Neuron (in vitro differentiated cells): ENCODE measurements at regions not wholly inside any gene's neighbourhood (a gene's known extent, or its start where the extent isn't known, plus 50 kb on each side); places are given as distances from the start of the nearest gene placed in this dataset.

Source experiments
- H2AFZ ChIP-seq: one replicate; pipeline ENCODE4 v1.6.1; 2013; ENCODE audit warnings: low read depth, mild to moderate bottlenecking, inconsistent platforms, low read length, moderate library complexity
- H3K27me3 ChIP-seq: one replicate; pipeline ENCODE4 v1.6.1; 2013; ENCODE audit warnings: low read length; ENCODE audit not compliant: insufficient read depth
- H3K36me3 ChIP-seq: one replicate; pipeline ENCODE4 v1.6.1; 2013; ENCODE audit warnings: low read length; ENCODE audit not compliant: insufficient read depth
- H3K4me1 ChIP-seq: one replicate; pipeline ENCODE4 v1.6.1; 2013; ENCODE audit warnings: low read length; ENCODE audit not compliant: insufficient read depth
- H3K4me3 ChIP-seq: 2 replicates; pipeline ENCODE4 v1.5.1; 2013; ENCODE audit warnings: mild to moderate bottlenecking, low read length, moderate library complexity
- H3K9me3 ChIP-seq: one replicate; pipeline ENCODE4 v1.6.1; 2013; ENCODE audit warnings: low read length

- H3K9me3 ChIP-seq = no peaks in the 10 kb centered on the region
- H3K4me3 ChIP-seq = no peak overlapping the region
- H3K27me3 ChIP-seq = no peaks in the 10 kb centered on the region
- no peak overlapping the region for H2AFZ ChIP-seq
- no peaks in the 10 kb centered on the region for H3K36me3 ChIP-seq
- H3K4me1 ChIP-seq = peaks cover under 1% of the 10 kb centered on the region
Observed at GRCh38 chr7:110224643-110225042, 866.3 kb upstream of the LRRN3 start.

DNA sequence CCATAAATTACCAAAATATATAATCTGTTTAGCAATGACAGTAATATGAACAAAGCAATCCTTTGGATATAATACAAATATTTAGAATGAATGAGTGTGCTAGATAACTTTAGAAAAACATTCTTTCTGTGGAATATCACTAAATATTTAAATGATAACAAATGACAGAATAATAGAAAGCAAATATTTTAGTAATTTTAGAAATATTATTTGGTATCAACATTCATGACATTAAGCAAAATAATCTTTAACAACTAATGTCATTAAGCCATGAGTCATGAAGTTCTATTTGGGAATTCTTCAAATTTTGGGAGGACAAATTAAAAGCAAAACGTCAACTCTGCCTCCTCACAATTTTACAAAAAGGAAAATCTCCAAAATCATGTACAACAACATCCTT, 844.8 kb upstream of the LRRN3 start:
- Histone ChIP-seq H2AFZ (no peak overlapping the region), H3K4me3 (no peak overlapping the region), H3K4me1 (no peaks in the 10 kb centered on the region), H3K9me3 (no peaks in the 10 kb centered on the region), H3K27me3 (no peaks in the 10 kb centered on the region), H3K36me3 (no peaks in the 10 kb centered on the region)

GRCh38 chr7:110253093-110253492, 837.8 kb upstream of the LRRN3 start:
- Histone ChIP-seq H3K9me3 (no peaks in the 10 kb centered on the region), H3K36me3 (no peaks in the 10 kb centered on the region), H3K4me3 (no peak overlapping the region), H3K4me1 (no peaks in the 10 kb centered on the region), H2AFZ (no peak overlapping the region), H3K27me3 (no peaks in the 10 kb centered on the region)

- no peaks in the 10 kb centered on the region for H3K36me3 ChIP-seq
- no peak overlapping the region for H2AFZ ChIP-seq
- H3K9me3 ChIP-seq = no peaks in the 10 kb centered on the region
- no peaks in the 10 kb centered on the region for H3K4me1 ChIP-seq
- no peaks in the 10 kb centered on the region for H3K27me3 ChIP-seq
- no peak overlapping the region for H3K4me3 ChIP-seq
Observed at GRCh38 chr7:110257673-110258072, 833.3 kb upstream of the LRRN3 start.

GRCh38 chr7:110262251-110262650, 828.7 kb upstream of the LRRN3 start:
- H2AFZ ChIP-seq = no peak overlapping the region
- H3K4me3 ChIP-seq = no peak overlapping the region
- H3K4me1 ChIP-seq = no peaks in the 10 kb centered on the region
- no peaks in the 10 kb centered on the region for H3K9me3 ChIP-seq
- no peaks in the 10 kb centered on the region for H3K36me3 ChIP-seq
- H3K27me3 ChIP-seq = no peaks in the 10 kb centered on the region

GRCh38 chr7:110264288-110264687, 826.6 kb upstream of the LRRN3 start:
- H3K27me3 ChIP-seq = no peaks in the 10 kb centered on the region
- H3K36me3 ChIP-seq = no peaks in the 10 kb centered on the region
- no peak overlapping the region for H3K4me3 ChIP-seq
- no peak overlapping the region for H2AFZ ChIP-seq
- no peaks in the 10 kb centered on the region for H3K4me1 ChIP-seq
- H3K9me3 ChIP-seq = no peaks in the 10 kb centered on the region

- H3K9me3 ChIP-seq = no peaks in the 10 kb centered on the region
- H3K27me3 ChIP-seq = no peaks in the 10 kb centered on the region
- no peak overlapping the region for H3K4me3 ChIP-seq
- no peak overlapping the region for H2AFZ ChIP-seq
- no peaks in the 10 kb centered on the region for H3K4me1 ChIP-seq
- no peaks in the 10 kb centered on the region for H3K36me3 ChIP-seq
Observed at GRCh38 chr7:110281362-110281761, 809.6 kb upstream of the LRRN3 start.

DNA sequence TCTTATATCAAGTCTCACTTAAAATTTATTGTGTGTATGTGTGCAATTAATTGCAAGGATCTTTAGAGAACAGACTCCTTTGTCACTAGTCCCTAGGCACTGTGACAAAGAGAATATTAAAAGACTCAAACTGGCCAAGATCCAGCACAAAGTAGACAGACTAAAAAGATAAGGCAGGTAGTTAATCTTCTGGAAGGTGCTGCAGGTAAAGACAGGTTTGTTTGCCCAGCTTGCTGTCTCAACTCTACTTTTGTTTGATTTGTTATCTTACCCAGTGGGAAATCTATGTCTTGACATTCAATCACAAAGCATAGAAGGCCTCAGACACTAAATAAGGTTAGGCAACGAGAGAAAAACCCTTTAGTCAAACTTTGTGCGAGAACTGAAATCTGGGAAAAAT, 807.9 kb upstream of the LRRN3 start:
- Histone ChIP-seq H3K9me3 (no peaks in the 10 kb centered on the region), H3K4me1 (no peaks in the 10 kb centered on the region), H2AFZ (no peak overlapping the region), H3K36me3 (no peaks in the 10 kb centered on the region), H3K4me3 (no peak overlapping the region), H3K27me3 (no peaks in the 10 kb centered on the region)

GRCh38 chr7:110291430-110291829, 799.5 kb upstream of the LRRN3 start:
- Histone ChIP-seq H2AFZ (no peak overlapping the region), H3K9me3 (peaks cover 2% of the 10 kb centered on the region), H3K4me1 (peaks cover 11% of the 10 kb centered on the region), H3K4me3 (no peak overlapping the region), H3K36me3 (no peaks in the 10 kb centered on the region), H3K27me3 (no peaks in the 10 kb centered on the region)

GRCh38 chr7:110296321-110296720, 794.6 kb upstream of the LRRN3 start:
- Histone ChIP-seq H3K4me1 (peaks cover 11% of the 10 kb centered on the region), H3K9me3 (peaks cover 2% of the 10 kb centered on the region), H3K27me3 (no peaks in the 10 kb centered on the region), H3K4me3 (no peak overlapping the region), H3K36me3 (no peaks in the 10 kb centered on the region), H2AFZ (no peak overlapping the region)

DNA sequence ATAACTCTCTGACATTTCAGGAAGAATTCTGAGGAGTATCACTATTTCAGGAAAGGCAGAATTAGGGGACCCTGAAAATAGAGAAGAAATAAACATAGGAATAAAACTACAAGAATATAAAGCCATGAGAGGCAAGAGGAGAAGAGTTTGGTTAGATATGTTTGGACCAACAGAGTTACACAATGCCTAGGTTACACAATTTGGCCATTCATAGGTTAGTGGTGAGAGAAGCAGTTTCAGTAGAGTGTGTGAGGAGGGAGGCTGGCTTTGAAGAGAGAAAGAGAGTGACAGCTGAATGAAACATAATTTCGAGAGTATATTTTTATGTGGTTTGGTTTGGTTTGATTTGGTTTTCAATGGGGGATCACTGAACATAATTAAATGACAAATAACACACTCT, 783.2 kb upstream of the LRRN3 start:
- Histone ChIP-seq H2AFZ (no peak overlapping the region), H3K36me3 (no peaks in the 10 kb centered on the region), H3K27me3 (no peaks in the 10 kb centered on the region), H3K4me3 (no peak overlapping the region), H3K4me1 (no peaks in the 10 kb centered on the region), H3K9me3 (peaks cover 4% of the 10 kb centered on the region)

DNA sequence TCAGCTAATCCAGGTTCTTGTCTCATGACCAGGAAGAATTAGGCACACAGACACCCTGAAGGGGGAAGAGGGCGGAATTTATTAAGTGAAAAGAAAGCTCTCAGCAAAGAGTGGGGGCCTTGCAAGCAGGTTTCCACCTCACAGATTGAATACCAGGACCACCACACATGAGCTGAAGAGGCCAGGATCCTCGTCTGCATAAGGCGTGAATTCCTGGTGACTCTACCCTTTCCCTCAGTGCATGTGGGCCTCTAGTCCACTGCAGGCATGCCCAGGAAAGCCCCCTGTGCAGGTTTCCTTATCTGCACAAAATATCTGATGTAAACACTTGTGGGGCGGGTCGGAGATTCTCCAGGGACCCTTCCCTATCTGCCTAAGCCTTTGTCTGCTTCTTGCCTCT, 782.1 kb upstream of the LRRN3 start:
- Histone ChIP-seq H3K4me1 (no peaks in the 10 kb centered on the region), H3K9me3 (peaks cover 4% of the 10 kb centered on the region), H3K27me3 (no peaks in the 10 kb centered on the region), H2AFZ (no peak overlapping the region), H3K36me3 (no peaks in the 10 kb centered on the region), H3K4me3 (no peak overlapping the region)

- H3K4me1 ChIP-seq = no peaks in the 10 kb centered on the region
- no peak overlapping the region for H2AFZ ChIP-seq
- no peak overlapping the region for H3K4me3 ChIP-seq
- peaks cover 4% of the 10 kb centered on the region for H3K9me3 ChIP-seq
- no peaks in the 10 kb centered on the region for H3K36me3 ChIP-seq
- H3K27me3 ChIP-seq = no peaks in the 10 kb centered on the region
Observed at GRCh38 chr7:110309941-110310340, 781.0 kb upstream of the LRRN3 start.

- no peak overlapping the region for H3K4me3 ChIP-seq
- no peak overlapping the region for H2AFZ ChIP-seq
- H3K9me3 ChIP-seq = peaks cover 4% of the 10 kb centered on the region
- H3K4me1 ChIP-seq = no peaks in the 10 kb centered on the region
- no peaks in the 10 kb centered on the region for H3K27me3 ChIP-seq
- H3K36me3 ChIP-seq = no peaks in the 10 kb centered on the region
Observed at GRCh38 chr7:110311556-110311955, 779.4 kb upstream of the LRRN3 start.
